HG02610 (cell line): ENCODE measurements at regions not wholly inside any gene's neighbourhood (a gene's known extent, or its start where the extent isn't known, plus 50 kb on each side); places are given as distances from the start of the nearest gene placed in this dataset.

Experiments used
- ATAC-seq: cut with Tn5 transposase; IDR thresholded peaks from one replicate; pipeline ENCODE4 v1.9.1; 2021; ENCODE audit warnings: mild to moderate bottlenecking, moderate library complexity; ENCODE audit not compliant: unreplicated experiment

GRCh38 chr4:112994732-112995464 lies 54.6 kb upstream of the ANK2 start:
- ATAC-seq = no peak
